Progenitor cell of endocrine pancreas (in vitro differentiated cells): ENCODE measurements at regions not wholly inside any gene's neighbourhood (a gene's known extent, or its start where the extent isn't known, plus 50 kb on each side); places are given as distances from the start of the nearest gene placed in this dataset.

Source experiments
- DNase-seq: peaks from one replicate; pipeline ENCODE4 v3.0.0; 2021; ENCODE audit warnings: low spot score; ENCODE audit not compliant: unreplicated experiment
- H3K27ac Mint-ChIP-seq: 2 replicates; pipeline ENCODE4 v1.8.0; 2021; ENCODE audit warnings: mild to moderate bottlenecking, moderate library complexity, mixed read lengths
- H3K27me3 Mint-ChIP-seq: 2 replicates; pipeline ENCODE4 v1.8.0; 2021; ENCODE audit warnings: mixed read lengths
- H3K36me3 Mint-ChIP-seq: 2 replicates; pipeline ENCODE4 v1.8.0; 2022; ENCODE audit warnings: mixed read lengths; ENCODE audit not compliant: insufficient read depth
- H3K4me1 Mint-ChIP-seq: 2 replicates; pipeline ENCODE4 v1.8.0; 2021; ENCODE audit warnings: low read depth, mixed read lengths
- H3K4me3 Mint-ChIP-seq: 2 replicates; pipeline ENCODE4 v1.8.0; 2021; ENCODE audit warnings: low read depth, mild to moderate bottlenecking, moderate library complexity, mixed read lengths
- H3K9me3 Mint-ChIP-seq: 2 replicates; pipeline ENCODE4 v1.8.0; 2021; ENCODE audit warnings: low read depth, mixed read lengths
- TF ChIP-seq, protein P1 (sequence below): fragments of 200-600 bp; sonication (generic); IDR thresholded peaks from one replicate; pipeline ENCODE4 v1.5.0; 2021; ENCODE audit warnings: antibody characterized with exemption, mild to moderate bottlenecking; ENCODE audit not compliant: unreplicated experiment

- H3K27ac Mint-ChIP-seq = no peak overlapping the region
- H3K4me3 Mint-ChIP-seq = no peak overlapping the region
- no peaks in the 10 kb centered on the region for H3K4me1 Mint-ChIP-seq
- TF ChIP-seq, protein P1, sequence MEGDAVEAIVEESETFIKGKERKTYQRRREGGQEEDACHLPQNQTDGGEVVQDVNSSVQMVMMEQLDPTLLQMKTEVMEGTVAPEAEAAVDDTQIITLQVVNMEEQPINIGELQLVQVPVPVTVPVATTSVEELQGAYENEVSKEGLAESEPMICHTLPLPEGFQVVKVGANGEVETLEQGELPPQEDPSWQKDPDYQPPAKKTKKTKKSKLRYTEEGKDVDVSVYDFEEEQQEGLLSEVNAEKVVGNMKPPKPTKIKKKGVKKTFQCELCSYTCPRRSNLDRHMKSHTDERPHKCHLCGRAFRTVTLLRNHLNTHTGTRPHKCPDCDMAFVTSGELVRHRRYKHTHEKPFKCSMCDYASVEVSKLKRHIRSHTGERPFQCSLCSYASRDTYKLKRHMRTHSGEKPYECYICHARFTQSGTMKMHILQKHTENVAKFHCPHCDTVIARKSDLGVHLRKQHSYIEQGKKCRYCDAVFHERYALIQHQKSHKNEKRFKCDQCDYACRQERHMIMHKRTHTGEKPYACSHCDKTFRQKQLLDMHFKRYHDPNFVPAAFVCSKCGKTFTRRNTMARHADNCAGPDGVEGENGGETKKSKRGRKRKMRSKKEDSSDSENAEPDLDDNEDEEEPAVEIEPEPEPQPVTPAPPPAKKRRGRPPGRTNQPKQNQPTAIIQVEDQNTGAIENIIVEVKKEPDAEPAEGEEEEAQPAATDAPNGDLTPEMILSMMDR = no peak
- DNase-seq = no peak
- H3K27me3 Mint-ChIP-seq = peaks cover 37% of the 10 kb centered on the region
- no peaks in the 10 kb centered on the region for H3K9me3 Mint-ChIP-seq
- H3K36me3 Mint-ChIP-seq = no peaks in the 10 kb centered on the region
Measured at GRCh38 chr3:194817592-194817930, 131.9 kb downstream of the FAM43A start.

- H3K27me3 Mint-ChIP-seq = peaks cover 38% of the 10 kb centered on the region
Measured at GRCh38 chr3:194817936-194818335, 132.3 kb downstream of the FAM43A start.

DNA sequence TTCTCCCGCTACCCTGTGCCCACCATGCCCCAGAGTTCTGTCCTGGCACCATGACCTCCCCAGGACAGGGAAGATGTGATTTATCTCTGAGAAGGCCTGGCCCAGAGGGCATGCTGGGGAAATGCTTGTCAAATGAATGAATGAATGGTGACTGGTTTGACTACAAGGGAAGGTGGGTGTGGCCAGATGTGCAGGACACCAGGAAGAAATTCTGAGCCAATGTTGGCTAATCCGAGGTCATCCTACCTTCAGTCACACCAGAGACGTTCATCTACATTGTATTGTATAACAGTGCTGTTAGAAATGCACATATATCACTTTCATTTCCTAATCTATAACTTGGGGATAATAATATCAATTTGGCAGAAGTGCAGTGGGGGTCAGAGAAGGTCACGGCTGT lies 138.4 kb downstream of the FAM43A start:
- H3K27me3 Mint-ChIP-seq = peaks cover 18% of the 10 kb centered on the region
- H3K4me3 Mint-ChIP-seq = no peak overlapping the region
- TF ChIP-seq, protein P1 = no peak
- no peaks in the 10 kb centered on the region for H3K9me3 Mint-ChIP-seq
- no peak for DNase-seq
- no peak overlapping the region for H3K27ac Mint-ChIP-seq
- no peaks in the 10 kb centered on the region for H3K36me3 Mint-ChIP-seq
- peaks cover 4% of the 10 kb centered on the region for H3K4me1 Mint-ChIP-seq

More at GRCh38 chr3:194817936-194818335, 132.3 kb downstream of the FAM43A start:
- H3K27ac Mint-ChIP-seq = no peak overlapping the region
- DNase-seq = no peak
- no peaks in the 10 kb centered on the region for H3K4me1 Mint-ChIP-seq
- no peak overlapping the region for H3K4me3 Mint-ChIP-seq
- TF ChIP-seq, protein P1 = no peak
- H3K9me3 Mint-ChIP-seq = no peaks in the 10 kb centered on the region
- no peaks in the 10 kb centered on the region for H3K36me3 Mint-ChIP-seq

- TF ChIP-seq, protein P1 = no peak
- no peak overlapping the region for H3K27ac Mint-ChIP-seq
- H3K9me3 Mint-ChIP-seq = no peaks in the 10 kb centered on the region
- H3K36me3 Mint-ChIP-seq = no peaks in the 10 kb centered on the region
- H3K27me3 Mint-ChIP-seq = peaks cover 13% of the 10 kb centered on the region
- H3K4me1 Mint-ChIP-seq = peaks cover 4% of the 10 kb centered on the region
- H3K4me3 Mint-ChIP-seq = no peak overlapping the region
- DNase-seq = no peak
Measured at GRCh38 chr3:194824701-194825111, 139.0 kb downstream of the FAM43A start.

DNA sequence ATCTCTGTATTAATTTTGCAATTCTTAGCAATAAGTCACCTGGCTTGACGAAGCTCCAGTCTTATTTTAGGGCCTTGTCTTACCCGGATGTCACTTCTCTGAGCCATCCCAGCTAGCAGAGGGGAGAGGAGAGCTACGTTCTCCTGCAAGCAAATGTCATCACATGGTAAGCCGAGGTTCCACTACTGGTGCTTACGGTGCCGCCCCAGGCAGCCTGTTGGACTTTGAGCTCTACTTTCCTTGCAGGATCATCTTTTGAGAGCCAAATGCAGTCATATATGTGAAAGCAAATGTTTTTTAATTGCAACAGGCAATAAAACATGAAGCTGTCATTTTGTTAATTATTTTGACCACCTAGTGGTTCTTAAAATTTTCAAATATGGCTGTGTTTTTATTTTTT lies 140.9 kb downstream of the FAM43A start:
- H3K36me3 Mint-ChIP-seq = no peaks in the 10 kb centered on the region
- peaks cover 4% of the 10 kb centered on the region for H3K4me1 Mint-ChIP-seq
- TF ChIP-seq, protein P1 = no peak
- no peak overlapping the region for H3K4me3 Mint-ChIP-seq
- H3K27me3 Mint-ChIP-seq = peaks cover 13% of the 10 kb centered on the region
- H3K9me3 Mint-ChIP-seq = no peaks in the 10 kb centered on the region
- H3K27ac Mint-ChIP-seq = no peak overlapping the region
- no peak for DNase-seq
